GM12891 (cell line): ENCODE measurements at regions not wholly inside any gene's neighbourhood (a gene's known extent, or its start where the extent isn't known, plus 50 kb on each side); places are given as distances from the start of the nearest gene placed in this dataset.

Experiments used
- DNase-seq: peaks from one replicate; pipeline ENCODE4 v3.0.0; 2011; ENCODE audit warnings: low spot score; ENCODE audit not compliant: insufficient read length
- FAIRE-seq: peaks from 2 replicates; lab custom pipeline; 2011; peaks lifted over from hg19 to GRCh38; lab: Jason Lieb, UNC
- PAX5 ChIP-seq: IDR thresholded peaks from 2 replicates; pipeline ENCODE4 v1.6.1; 2011; ENCODE audit warnings: low read length, moderate library complexity, mild to moderate bottlenecking; ENCODE audit not compliant: insufficient read depth, severe bottlenecking
- POLR2A ChIP-seq: IDR thresholded peaks from 2 replicates; pipeline ENCODE4 v1.6.1; 2011; ENCODE audit warnings: low read depth, low read length, control low read depth
- POLR2AphosphoS5 ChIP-seq: IDR thresholded peaks from 2 replicates; pipeline ENCODE4 v1.6.1; 2011; ENCODE audit warnings: low read depth, low read length, control low read depth
- POU2F2 ChIP-seq: IDR thresholded peaks from 2 replicates; pipeline ENCODE4 v1.6.1; 2011; ENCODE audit warnings: low read depth, mild to moderate bottlenecking, control low read depth, low read length, moderate library complexity
- SPI1 ChIP-seq: IDR thresholded peaks from 2 replicates; pipeline ENCODE4 v1.6.1; 2011; ENCODE audit warnings: low read depth, low read length, control low read depth
- TAF1 ChIP-seq: IDR thresholded peaks from 2 replicates; pipeline ENCODE4 v1.6.1; 2011; ENCODE audit warnings: low read depth, low read length, control low read depth

- TF ChIP-seq POLR2AphosphoS5 (no peak), SPI1 (no peak), POU2F2 (no peak), POLR2A (no peak), PAX5 (no peak), TAF1 (no peak)
- DNase-seq = no peak
- FAIRE-seq = no peak
Observed at GRCh38 chr14:44770201-44770600, 191.5 kb downstream of the KLHL28 start.

DNA sequence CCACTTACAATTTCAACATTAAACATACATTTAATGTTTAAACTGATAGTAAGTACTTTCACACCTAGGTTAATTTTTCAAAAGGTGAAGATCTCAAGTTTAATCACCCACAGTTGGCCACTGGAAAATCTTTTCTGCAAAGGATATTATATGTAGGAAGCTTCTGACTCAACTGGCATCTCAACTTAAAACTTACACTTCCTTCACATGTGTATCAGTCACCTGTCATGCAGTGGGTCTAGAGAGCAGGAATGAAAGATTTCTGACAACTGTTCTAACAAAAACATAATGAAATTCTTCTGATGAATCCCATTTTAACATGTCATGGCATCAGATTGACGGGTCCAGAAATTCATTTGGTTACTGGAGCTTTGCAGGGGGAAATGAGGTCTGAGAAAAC lies 192.8 kb downstream of the KLHL28 start:
- FAIRE-seq = no peak
- TF ChIP-seq POLR2AphosphoS5 (no peak), TAF1 (no peak), PAX5 (no peak), POU2F2 (no peak), POLR2A (no peak), SPI1 (no peak)
- no peak for DNase-seq

- no peak for FAIRE-seq
- TF ChIP-seq POU2F2 = no peak
- no peak for TF ChIP-seq PAX5
- no peak for TF ChIP-seq POLR2AphosphoS5
- TF ChIP-seq POLR2A = no peak
- TF ChIP-seq TAF1 = no peak
- no peak for TF ChIP-seq SPI1
- DNase-seq = no peak
Observed at GRCh38 chr14:44767646-44768173, 194.0 kb downstream of the KLHL28 start.

- FAIRE-seq (no peak), DNase-seq (no peak)
- TF ChIP-seq POLR2A = no peak
- no peak for TF ChIP-seq POLR2AphosphoS5
- no peak for TF ChIP-seq SPI1
- TF ChIP-seq PAX5 = no peak
- TF ChIP-seq POU2F2 = no peak
- TF ChIP-seq TAF1 = no peak
Observed at GRCh38 chr14:44766285-44766684, 195.5 kb downstream of the KLHL28 start.

DNA sequence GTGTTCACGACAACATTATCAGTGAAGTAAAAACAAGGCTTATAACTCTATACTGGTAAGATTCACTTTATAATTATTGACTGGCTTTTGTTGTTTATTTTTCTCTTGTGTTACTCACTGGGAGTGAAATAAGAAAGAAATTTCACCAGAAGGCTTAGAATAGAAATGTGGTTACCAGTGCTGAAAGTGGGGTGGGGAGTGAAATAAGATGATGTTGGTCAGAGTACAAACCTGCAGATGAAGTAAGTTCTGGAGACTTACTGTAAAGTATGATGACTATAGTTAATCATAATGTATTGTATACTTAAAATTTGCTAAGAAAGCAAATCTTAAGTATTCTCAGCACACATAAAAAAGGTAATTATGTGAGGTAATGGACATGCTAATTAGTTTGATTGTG lies 198.4 kb downstream of the KLHL28 start:
- DNase-seq = no peak
- TF ChIP-seq PAX5 = no peak
- no peak for TF ChIP-seq SPI1
- no peak for TF ChIP-seq POLR2AphosphoS5
- TF ChIP-seq TAF1 = no peak
- no peak for TF ChIP-seq POU2F2
- TF ChIP-seq POLR2A = no peak
- FAIRE-seq = no peak

DNA sequence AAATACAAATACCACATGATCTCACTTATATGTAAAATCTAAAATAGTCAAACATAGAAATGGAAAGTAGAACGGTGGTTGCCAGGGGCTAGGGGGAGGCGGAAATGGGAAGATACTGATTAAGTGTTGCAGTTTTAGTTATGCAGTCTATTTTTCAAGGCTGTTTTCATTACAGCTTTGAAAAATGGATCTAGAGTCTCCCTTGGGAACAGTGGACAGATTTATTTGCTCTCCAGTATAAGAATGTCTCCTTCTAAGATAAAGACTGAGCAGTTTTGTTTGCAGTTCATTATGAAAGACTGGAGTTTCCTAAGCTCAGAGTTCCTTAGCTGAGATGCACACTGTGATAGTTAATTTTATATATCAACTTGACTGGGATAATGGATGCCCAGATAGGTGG lies 202.5 kb downstream of the KLHL28 start:
- FAIRE-seq (no peak), DNase-seq (no peak)
- TF ChIP-seq TAF1 (no peak), POLR2AphosphoS5 (no peak), POU2F2 (no peak), SPI1 (no peak), POLR2A (no peak), PAX5 (no peak)

- TF ChIP-seq SPI1 (no peak), POLR2A (no peak), POLR2AphosphoS5 (no peak), TAF1 (no peak), POU2F2 (no peak), PAX5 (no peak)
- FAIRE-seq (no peak), DNase-seq (no peak)
Observed at GRCh38 chr14:44756554-44756953, 205.2 kb downstream of the KLHL28 start.

GRCh38 chr14:44745371-44745770 lies 216.4 kb downstream of the KLHL28 start:
- no peak for TF ChIP-seq SPI1
- no peak for TF ChIP-seq POLR2A
- TF ChIP-seq POU2F2 = no peak
- no peak for TF ChIP-seq PAX5
- TF ChIP-seq POLR2AphosphoS5 = no peak
- TF ChIP-seq TAF1 = no peak
- DNase-seq (no peak), FAIRE-seq (no peak)

GRCh38 chr14:44742202-44742601 lies 219.5 kb downstream of the KLHL28 start:
- FAIRE-seq (no peak), DNase-seq (no peak)
- TF ChIP-seq POLR2A = no peak
- TF ChIP-seq PAX5 = no peak
- no peak for TF ChIP-seq POLR2AphosphoS5
- no peak for TF ChIP-seq POU2F2
- TF ChIP-seq SPI1 = no peak
- no peak for TF ChIP-seq TAF1

- no peak for TF ChIP-seq POLR2AphosphoS5
- TF ChIP-seq POU2F2 = no peak
- TF ChIP-seq PAX5 = no peak
- TF ChIP-seq POLR2A = no peak
- no peak for TF ChIP-seq TAF1
- TF ChIP-seq SPI1 = no peak
- no peak for DNase-seq
- no peak for FAIRE-seq
Observed at GRCh38 chr14:44741431-44741830, 220.3 kb downstream of the KLHL28 start.
